ENCODE measurements at regions not wholly inside any gene's neighbourhood (a gene's known extent, or its start where the extent isn't known, plus 50 kb on each side); places are given as distances from the start of the nearest gene placed in this dataset.

GRCh38 chr2:128371248-128371630, 52.6 kb upstream of the HS6ST1 start (continued):
- TF ChIP-seq RERE (CRISPR knock-in tag; IDR thresholded peaks at IDR 0.05; ENCODE audit: borderline replicate concordance) (no peak), SIN3B (IDR thresholded peaks at IDR 0.05; ENCODE audit: low read depth) (no peak), E2F4 (CRISPR knock-in tag; IDR thresholded peaks at IDR 0.05; ENCODE audit: low read depth) (no peak), ETS2 (tag; IDR thresholded peaks at IDR 0.05; ENCODE audit: borderline replicate concordance, poor library complexity, severe bottlenecking) (no peak), PREB (CRISPR knock-in tag; IDR thresholded peaks at IDR 0.05) (no peak), L3MBTL2 (IDR thresholded peaks at IDR 0.05) (no peak)
